ENCODE measurements at regions not wholly inside any gene's neighbourhood (a gene's known extent, or its start where the extent isn't known, plus 50 kb on each side); places are given as distances from the start of the nearest gene placed in this dataset.

DNA sequence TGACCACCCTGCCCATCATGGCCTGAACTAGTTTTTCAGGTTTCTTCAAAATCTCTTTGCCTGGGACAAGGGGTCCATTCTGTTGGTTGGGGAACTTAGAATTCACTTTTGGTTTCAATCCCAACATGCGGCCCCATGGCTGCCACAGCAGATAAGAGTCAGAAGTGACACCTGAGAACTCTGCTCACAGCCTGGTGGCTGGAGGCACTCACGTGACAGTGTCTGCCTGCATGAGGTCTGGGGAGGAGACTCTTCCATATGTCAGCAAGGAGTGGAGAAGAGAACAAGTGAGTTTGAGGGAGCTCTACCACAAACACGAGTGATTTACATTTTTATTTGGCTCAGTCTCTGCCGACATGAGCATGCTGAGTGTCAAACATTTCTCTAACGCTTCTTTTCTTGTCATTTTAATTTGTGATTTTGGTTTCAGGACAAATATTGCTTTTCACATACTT is 370.4 kb downstream of the TNS3 start:
- TF ChIP-seq, protein P1, sequence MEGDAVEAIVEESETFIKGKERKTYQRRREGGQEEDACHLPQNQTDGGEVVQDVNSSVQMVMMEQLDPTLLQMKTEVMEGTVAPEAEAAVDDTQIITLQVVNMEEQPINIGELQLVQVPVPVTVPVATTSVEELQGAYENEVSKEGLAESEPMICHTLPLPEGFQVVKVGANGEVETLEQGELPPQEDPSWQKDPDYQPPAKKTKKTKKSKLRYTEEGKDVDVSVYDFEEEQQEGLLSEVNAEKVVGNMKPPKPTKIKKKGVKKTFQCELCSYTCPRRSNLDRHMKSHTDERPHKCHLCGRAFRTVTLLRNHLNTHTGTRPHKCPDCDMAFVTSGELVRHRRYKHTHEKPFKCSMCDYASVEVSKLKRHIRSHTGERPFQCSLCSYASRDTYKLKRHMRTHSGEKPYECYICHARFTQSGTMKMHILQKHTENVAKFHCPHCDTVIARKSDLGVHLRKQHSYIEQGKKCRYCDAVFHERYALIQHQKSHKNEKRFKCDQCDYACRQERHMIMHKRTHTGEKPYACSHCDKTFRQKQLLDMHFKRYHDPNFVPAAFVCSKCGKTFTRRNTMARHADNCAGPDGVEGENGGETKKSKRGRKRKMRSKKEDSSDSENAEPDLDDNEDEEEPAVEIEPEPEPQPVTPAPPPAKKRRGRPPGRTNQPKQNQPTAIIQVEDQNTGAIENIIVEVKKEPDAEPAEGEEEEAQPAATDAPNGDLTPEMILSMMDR (IDR thresholded peaks at IDR 0.05; ENCODE audit: insufficient read depth, low read depth, low read length), result no peak
- TF ChIP-seq EZH2 (IDR thresholded peaks at IDR 0.05; ENCODE audit: insufficient read depth, low read length), result no peak
